ENCODE measurements at regions not wholly inside any gene's neighbourhood (a gene's known extent, or its start where the extent isn't known, plus 50 kb on each side); places are given as distances from the start of the nearest gene placed in this dataset.

DNA sequence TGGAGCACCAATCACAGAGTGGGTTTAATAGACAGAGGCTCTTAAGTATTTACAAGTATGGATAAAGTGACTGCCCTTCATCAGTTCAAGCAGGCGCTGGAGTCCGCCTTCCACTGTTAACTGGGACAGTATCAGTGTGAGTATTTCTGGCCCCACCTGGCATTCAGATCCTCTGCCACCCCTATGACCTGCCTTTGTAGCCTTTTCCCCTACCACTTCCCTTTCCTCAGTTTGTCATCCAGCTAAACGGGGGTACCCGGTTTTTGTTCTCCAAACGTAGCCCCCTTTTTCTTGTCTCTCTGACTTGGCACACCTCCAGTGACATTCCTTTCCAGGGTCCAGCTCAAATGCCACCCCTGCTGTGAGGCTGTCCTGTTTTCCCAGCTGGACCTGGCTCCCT, 134.4 kb downstream of the SNX10 start:
- DNase-seq, result no peak
- 35% methylated on average over 5 of the region's 5 CpGs for WGBS (ENCODE audit: low lambda C conversion rate)
- Histone ChIP-seq H3K36me3 (replicated peaks in 1 of 2; ENCODE audit: control insufficient read depth in 1 of 2, insufficient read depth in 2 of 2, low read length in 1 of 2) (no peaks in the 10 kb centered on the region), H2AFZ (ENCODE audit: low read depth) (no peak overlapping the region), H3K4me2 (no peak overlapping the region), H3F3A (replicated peaks; ENCODE audit: insufficient read depth) (no peaks in the 10 kb centered on the region), H3K79me2 (ENCODE audit: insufficient read depth) (no peaks in the 10 kb centered on the region), H3K4me3 (ENCODE audit: low read depth in 2 of 2, low read length in 1 of 2) (no peak overlapping the region), H3K9me3 (no peaks in the 10 kb centered on the region), H3K9me2 (no peaks in the 10 kb centered on the region), H3K4me1 (ENCODE audit: control insufficient read depth in 1 of 2, insufficient read depth in 2 of 2, low read depth in 1 of 2, low read length in 1 of 2) (no peaks in the 10 kb centered on the region), H3K27me3 (ENCODE audit: insufficient read depth) (no peaks in the 10 kb centered on the region), H4K20me1 (ENCODE audit: insufficient read depth) (no peaks in the 10 kb centered on the region), H3K9ac (no peak overlapping the region), H3K27ac (ENCODE audit: low read depth in 2 of 2, low read length in 1 of 2) (no peak overlapping the region)
- ChIA-PET CTCF (interaction anchor here (1.0 to 1.9 kb wide), 6 partner anchors 13 to 77 kb away, joined by 3 to 10 read pairs (median 3); no protein-coding TSS in a partner anchor), POLR2A (no interaction called here)
- TF ChIP-seq YY1 (IDR thresholded peaks at IDR 0.05; ENCODE audit: low read depth) (no peak), RXRA (IDR thresholded peaks at IDR 0.05; ENCODE audit: borderline replicate concordance, low read depth) (no peak), TEAD4 (IDR thresholded peaks at IDR 0.05; ENCODE audit: borderline replicate concordance, insufficient read depth) (no peak), CHD2 (IDR thresholded peaks at IDR 0.05; ENCODE audit: low read length, partially characterized antibody) (no peak), FOXJ3 (CRISPR knock-in tag; IDR thresholded peaks at IDR 0.05) (no peak), MXI1 (IDR thresholded peaks at IDR 0.05; ENCODE audit: low read depth, low read length) (no peak), EP300 (IDR thresholded peaks at IDR 0.05; ENCODE audit: borderline replicate concordance in 1 of 2, low read depth in 1 of 2, low read length in 1 of 2) (no peak), SMC3 (IDR thresholded peaks at IDR 0.05; ENCODE audit: low read depth, low read length) (no peak)
- TF ChIP-seq, protein P1, sequence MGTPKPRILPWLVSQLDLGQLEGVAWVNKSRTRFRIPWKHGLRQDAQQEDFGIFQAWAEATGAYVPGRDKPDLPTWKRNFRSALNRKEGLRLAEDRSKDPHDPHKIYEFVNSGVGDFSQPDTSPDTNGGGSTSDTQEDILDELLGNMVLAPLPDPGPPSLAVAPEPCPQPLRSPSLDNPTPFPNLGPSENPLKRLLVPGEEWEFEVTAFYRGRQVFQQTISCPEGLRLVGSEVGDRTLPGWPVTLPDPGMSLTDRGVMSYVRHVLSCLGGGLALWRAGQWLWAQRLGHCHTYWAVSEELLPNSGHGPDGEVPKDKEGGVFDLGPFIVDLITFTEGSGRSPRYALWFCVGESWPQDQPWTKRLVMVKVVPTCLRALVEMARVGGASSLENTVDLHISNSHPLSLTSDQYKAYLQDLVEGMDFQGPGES (IDR thresholded peaks at IDR 0.05; ENCODE audit: low read depth, low read length), result no peak
- TF ChIP-seq, protein P2, sequence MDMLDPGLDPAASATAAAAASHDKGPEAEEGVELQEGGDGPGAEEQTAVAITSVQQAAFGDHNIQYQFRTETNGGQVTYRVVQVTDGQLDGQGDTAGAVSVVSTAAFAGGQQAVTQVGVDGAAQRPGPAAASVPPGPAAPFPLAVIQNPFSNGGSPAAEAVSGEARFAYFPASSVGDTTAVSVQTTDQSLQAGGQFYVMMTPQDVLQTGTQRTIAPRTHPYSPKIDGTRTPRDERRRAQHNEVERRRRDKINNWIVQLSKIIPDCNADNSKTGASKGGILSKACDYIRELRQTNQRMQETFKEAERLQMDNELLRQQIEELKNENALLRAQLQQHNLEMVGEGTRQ (IDR thresholded peaks at IDR 0.05; ENCODE audit: borderline replicate concordance, low read depth, low read length), result no peak

DNA sequence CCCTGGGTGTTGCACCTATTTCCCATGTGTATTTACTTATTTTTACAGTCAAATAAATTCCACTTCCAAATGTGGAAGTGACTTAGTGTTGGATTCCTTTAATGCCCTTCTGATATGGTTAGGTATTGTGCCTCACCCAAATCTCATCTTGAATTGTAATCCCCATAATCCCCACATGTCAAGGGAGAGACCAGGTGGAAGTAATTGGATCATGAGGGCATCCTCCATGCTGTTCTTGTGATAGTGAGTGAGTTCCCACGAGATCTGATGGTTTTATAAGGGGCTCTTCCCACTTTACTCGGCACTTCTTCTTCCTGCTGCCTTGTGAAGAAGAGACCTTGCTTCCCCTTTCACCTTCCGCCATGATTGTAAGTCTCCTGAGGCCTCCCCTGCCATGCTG, 136.9 kb downstream of the SNX10 start:
- no peaks in the 10 kb centered on the region for H3K4me1 ChIP-seq (ENCODE audit: control insufficient read depth in 1 of 2, insufficient read depth in 2 of 2, low read depth in 1 of 2, low read length in 1 of 2)
- H3K9me2 ChIP-seq, result no peaks in the 10 kb centered on the region
- H2AFZ ChIP-seq (ENCODE audit: low read depth), result no peak overlapping the region
- H3K27me3 ChIP-seq (ENCODE audit: insufficient read depth), result no peaks in the 10 kb centered on the region
- CTCF ChIA-PET, result interaction anchor here (1.0 kb wide), 1 partner anchor 30 kb away, joined by 3 read pairs; no protein-coding TSS in a partner anchor
- no peak for DNase-seq
- no peaks in the 10 kb centered on the region for H3F3A ChIP-seq (replicated peaks; ENCODE audit: insufficient read depth)
- H3K9me3 ChIP-seq, result no peaks in the 10 kb centered on the region
- no peak overlapping the region for H3K4me2 ChIP-seq
- POLR2A ChIA-PET, result no interaction called here
- TF ChIP-seq EP300 (IDR thresholded peaks at IDR 0.05; ENCODE audit: borderline replicate concordance in 1 of 2, low read depth in 1 of 2, low read length in 1 of 2) (no peak), JUND (IDR thresholded peaks at IDR 0.05) (no peak), GATA2 (CRISPR knock-in tag; IDR thresholded peaks at IDR 0.05) (no peak), EZH2phosphoT487 (IDR thresholded peaks at IDR 0.05; ENCODE audit: borderline replicate concordance, low read depth) (no peak)
- TF ChIP-seq, protein P1 (IDR thresholded peaks at IDR 0.05; ENCODE audit: low read depth, low read length), result no peak
- TF ChIP-seq, protein P3, sequence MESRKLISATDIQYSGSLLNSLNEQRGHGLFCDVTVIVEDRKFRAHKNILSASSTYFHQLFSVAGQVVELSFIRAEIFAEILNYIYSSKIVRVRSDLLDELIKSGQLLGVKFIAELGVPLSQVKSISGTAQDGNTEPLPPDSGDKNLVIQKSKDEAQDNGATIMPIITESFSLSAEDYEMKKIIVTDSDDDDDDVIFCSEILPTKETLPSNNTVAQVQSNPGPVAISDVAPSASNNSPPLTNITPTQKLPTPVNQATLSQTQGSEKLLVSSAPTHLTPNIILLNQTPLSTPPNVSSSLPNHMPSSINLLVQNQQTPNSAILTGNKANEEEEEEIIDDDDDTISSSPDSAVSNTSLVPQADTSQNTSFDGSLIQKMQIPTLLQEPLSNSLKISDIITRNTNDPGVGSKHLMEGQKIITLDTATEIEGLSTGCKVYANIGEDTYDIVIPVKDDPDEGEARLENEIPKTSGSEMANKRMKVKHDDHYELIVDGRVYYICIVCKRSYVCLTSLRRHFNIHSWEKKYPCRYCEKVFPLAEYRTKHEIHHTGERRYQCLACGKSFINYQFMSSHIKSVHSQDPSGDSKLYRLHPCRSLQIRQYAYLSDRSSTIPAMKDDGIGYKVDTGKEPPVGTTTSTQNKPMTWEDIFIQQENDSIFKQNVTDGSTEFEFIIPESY (IDR thresholded peaks at IDR 0.05; ENCODE audit: borderline replicate concordance, low read depth), result no peak
- no peaks in the 10 kb centered on the region for H4K20me1 ChIP-seq (ENCODE audit: insufficient read depth)
- H3K79me2 ChIP-seq (ENCODE audit: insufficient read depth), result no peaks in the 10 kb centered on the region
- no peaks in the 10 kb centered on the region for H3K36me3 ChIP-seq (replicated peaks in 1 of 2; ENCODE audit: control insufficient read depth in 1 of 2, insufficient read depth in 2 of 2, low read length in 1 of 2)
- 31% methylated on average over 3 of the region's 3 CpGs for WGBS (ENCODE audit: low lambda C conversion rate)
- no peak overlapping the region for H3K9ac ChIP-seq
- H3K27ac ChIP-seq (ENCODE audit: low read depth in 2 of 2, low read length in 1 of 2), result no peak overlapping the region
- no peak overlapping the region for H3K4me3 ChIP-seq (ENCODE audit: low read depth in 2 of 2, low read length in 1 of 2)

Measured in SK-N-SH (cell line).